ENCODE measurements at regions not wholly inside any gene's neighbourhood (a gene's known extent, or its start where the extent isn't known, plus 50 kb on each side); places are given as distances from the start of the nearest gene placed in this dataset.

GRCh38 chr6:90729057-90729456 lies 142.2 kb upstream of the MAP3K7 start:
- no CpG with 5 or more reads among the region's 2 CpGs for WGBS (ENCODE audit: extremely low coverage, insufficient read length, low lambda C conversion rate)
- Histone ChIP-seq H2BK15ac (ENCODE audit: low read depth, low read length) (no peak overlapping the region), H2BK5ac (ENCODE audit: insufficient read length, low read length) (no peak overlapping the region), H4K5ac (ENCODE audit: insufficient read length, low read depth, low read length) (no peak overlapping the region), H3K9me3 (ENCODE audit: control insufficient read depth, low read depth, low read length) (no peaks in the 10 kb centered on the region), H4K8ac (replicated peaks; ENCODE audit: insufficient read length, low read depth, low read length) (no peak overlapping the region), H3K27ac (ENCODE audit: insufficient read length, low read depth, low read length) (no peak overlapping the region), H3K23ac (ENCODE audit: insufficient read length, low read depth, low read length) (no peak overlapping the region), H3K56ac (ENCODE audit: insufficient read length, low read depth, low read length) (no peak overlapping the region), H2BK120ac (ENCODE audit: low read depth, low read length, poor library complexity, severe bottlenecking) (no peak overlapping the region), H2AK5ac (ENCODE audit: insufficient read length, low read length) (no peak overlapping the region), H3K79me2 (ENCODE audit: insufficient read depth, low read length) (no peaks in the 10 kb centered on the region), H3K9ac (ENCODE audit: extremely low read depth, insufficient read length, low read length) (no peak overlapping the region), H4K20me1 (ENCODE audit: control insufficient read depth, insufficient read depth, insufficient read length) (no peaks in the 10 kb centered on the region), H3K18ac (ENCODE audit: insufficient read length, low read depth, low read length) (no peak overlapping the region), H3K14ac (ENCODE audit: insufficient read depth, low read length) (no peak overlapping the region), H2BK12ac (ENCODE audit: insufficient read length, low read depth, low read length) (no peak overlapping the region), H2AFZ (ENCODE audit: low read length) (no peak overlapping the region), H3K23me2 (ENCODE audit: insufficient read length, low read depth, low read length, poor library complexity, severe bottlenecking) (no peaks in the 10 kb centered on the region), H3K27me3 (ENCODE audit: insufficient read depth, low read length) (no peaks in the 10 kb centered on the region), H3K79me1 (ENCODE audit: insufficient read depth, low read depth, low read length, poor library complexity, severe bottlenecking) (no peaks in the 10 kb centered on the region), H3K4me2 (ENCODE audit: insufficient read depth, insufficient read length, low read length) (no peak overlapping the region), H3K4ac (ENCODE audit: low read depth, low read length) (no peak overlapping the region), H3K4me1 (ENCODE audit: insufficient read depth, low read length) (no peaks in the 10 kb centered on the region), H4K91ac (ENCODE audit: insufficient read length, low read depth, low read length) (no peak overlapping the region), H2BK20ac (ENCODE audit: low read depth, low read length, poor library complexity, severe bottlenecking) (no peak overlapping the region), H3T11ph (ENCODE audit: low read length) (no peak overlapping the region)
- Mint-ChIP-seq H3K4me1 (peaks cover 3 to 6% of the 10 kb centered on the region in 2 experiments; a peak in 3 of 4 replicates), H3K27me3 (ENCODE audit: low read depth) (no peaks in the 10 kb centered on the region), H3K36me3 (ENCODE audit: insufficient read depth in 1 of 3, low read depth in 3 of 3) (peaks cover 0 to 3% (median 0%) of the 10 kb centered on the region in 3 experiments; a peak in 1 of 7 replicates), H3K4me3 (no peak overlapping the region), H3K27ac (no peak overlapping the region), H3K9me3 (peaks cover 0 to 3% of the 10 kb centered on the region in 2 experiments; a peak in 1 of 5 replicates)
- TF ChIP-seq CTCF (conservative IDR thresholded peaks at IDR 0.05): no peak
- no peak for DNase-seq

Measured in H9 (cell line).